HG03139 (cell line): ENCODE measurements at regions not wholly inside any gene's neighbourhood (a gene's known extent, or its start where the extent isn't known, plus 50 kb on each side); places are given as distances from the start of the nearest gene placed in this dataset.

Experiments
- ATAC-seq: cut with Tn5 transposase; IDR thresholded peaks from one replicate; pipeline ENCODE4 v1.9.1; 2021; ENCODE audit not compliant: unreplicated experiment

DNA sequence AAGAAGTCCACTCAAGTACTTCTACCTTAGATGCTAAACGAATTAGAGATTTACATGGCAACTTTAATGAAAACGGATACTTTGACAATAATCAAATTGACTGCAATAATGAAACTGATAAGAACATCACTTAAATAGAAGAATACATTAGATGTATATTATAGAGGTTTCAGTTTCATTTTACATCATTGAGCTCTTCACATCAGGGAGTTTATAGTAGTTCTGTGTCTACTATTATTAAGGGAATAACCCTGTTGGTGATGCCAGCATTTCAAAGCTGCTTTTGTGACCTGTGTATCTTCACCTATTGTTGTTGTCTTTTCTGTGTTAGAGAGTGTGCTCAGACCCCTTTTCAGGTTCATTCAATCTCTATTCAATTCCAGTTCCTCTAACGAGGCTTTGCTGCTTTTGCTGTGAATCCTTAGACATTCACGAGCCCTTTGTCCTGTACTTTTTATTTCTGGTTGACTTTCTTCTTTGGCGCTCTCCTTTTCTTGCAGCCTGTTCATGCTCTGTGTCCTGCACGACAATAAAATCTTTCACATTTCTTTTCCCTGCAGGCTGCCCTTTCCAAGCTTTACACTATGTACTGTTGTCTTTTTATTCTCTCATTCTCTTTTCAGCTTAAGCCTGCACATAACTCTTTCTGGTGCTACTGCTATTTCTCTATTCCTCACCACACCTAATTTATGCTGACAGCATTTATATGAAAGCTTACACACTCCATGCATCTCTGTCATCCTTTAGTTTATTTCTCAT lies 232.1 kb downstream of the CPE start:
- ATAC-seq: no peak

DNA sequence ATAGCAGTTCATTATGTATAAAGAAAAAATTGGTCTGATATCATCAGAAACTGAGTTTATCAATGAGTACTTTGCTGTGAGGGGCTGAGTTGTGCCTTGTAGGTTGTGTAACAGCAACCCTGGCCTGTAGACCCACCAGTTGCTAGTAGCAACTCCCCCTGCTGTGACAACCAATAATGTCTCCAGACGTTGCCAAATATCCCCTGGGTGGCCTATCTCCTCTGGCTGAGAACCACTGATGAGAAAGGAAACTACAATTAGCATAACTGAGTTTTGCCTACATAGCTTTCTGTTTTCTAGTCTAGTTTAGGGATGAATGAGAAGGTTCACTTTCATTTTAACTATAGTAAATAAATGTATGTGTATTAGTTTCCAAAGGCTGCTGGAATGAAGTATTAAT lies 234.1 kb downstream of the CPE start:
- peak; percentile 91 for ATAC-seq

DNA sequence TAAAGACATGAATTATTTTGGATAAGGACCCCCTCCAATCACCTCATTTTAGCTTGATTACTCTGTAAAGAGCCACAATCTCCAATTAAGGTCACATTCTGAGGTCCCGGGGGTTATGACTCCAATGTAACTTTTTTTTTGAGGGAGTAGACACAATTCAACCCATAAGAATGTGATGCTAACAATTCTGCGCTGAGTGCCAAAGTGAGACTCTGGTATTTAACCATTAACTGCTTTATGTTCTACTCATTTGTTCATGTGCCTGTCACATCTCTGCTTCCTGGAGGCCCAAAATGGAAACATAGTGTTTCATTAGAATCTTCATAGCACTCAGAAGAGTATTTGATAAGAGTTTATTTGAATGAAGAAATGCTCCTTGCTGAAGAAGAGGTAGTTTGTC lies 234.8 kb downstream of the CPE start:
- no peak for ATAC-seq

DNA sequence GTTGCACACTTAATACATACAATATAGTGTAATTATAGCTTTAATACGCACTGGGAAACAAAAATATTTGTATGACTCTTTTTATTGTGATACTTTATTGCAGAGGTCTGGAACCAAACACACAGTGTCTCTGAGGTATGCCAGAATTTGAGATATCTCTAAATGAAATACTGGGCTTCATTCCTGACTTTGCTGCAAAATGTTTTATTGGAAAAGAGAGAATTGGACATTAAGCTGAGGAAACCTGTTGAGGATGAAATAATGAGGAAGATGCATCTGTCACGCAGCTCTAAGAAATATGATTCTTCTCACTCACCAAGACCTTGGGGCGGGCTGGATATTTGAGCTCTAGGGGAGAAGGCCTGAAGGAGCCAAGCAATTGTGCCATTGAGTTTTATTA lies 242.1 kb downstream of the CPE start:
- no peak for ATAC-seq

DNA sequence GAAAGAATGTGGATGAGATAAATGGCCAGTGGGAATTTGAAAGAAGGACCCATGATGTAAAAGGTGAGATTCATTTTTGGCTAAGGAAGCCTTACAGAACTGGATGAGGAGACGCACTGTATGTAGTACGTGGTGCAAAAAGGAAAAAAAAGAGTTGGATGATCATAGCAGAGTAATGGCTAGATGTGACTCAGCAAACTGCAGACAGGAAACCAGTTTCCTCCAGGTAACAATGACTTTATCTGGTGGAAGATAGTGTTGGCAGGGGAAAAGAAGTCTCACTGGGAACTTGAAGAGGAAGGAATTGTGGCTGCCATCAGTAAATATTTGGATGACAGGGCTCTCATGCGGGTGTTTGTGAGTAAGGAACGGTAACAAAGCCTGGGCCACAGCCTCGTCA lies 243.2 kb downstream of the CPE start:
- ATAC-seq: no peak

DNA sequence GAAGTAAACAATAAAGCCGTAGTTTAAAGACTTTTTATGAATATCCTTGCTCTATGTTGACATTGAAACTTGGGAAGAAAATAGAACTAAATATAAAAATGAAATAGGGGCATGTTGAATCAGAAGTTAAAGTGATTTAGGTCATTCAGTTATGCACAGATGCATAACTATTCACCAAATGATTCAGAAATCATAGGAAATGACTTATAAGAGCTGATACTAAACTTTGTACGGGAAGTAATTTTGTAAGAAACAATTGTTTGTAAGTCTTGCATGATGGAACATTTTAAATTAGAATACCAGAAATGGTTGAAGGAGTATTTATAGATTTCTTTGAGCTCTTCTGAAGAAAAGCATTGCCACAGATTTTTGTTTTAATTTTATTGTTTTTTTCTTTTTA lies 246.5 kb downstream of the CPE start:
- no peak for ATAC-seq

DNA sequence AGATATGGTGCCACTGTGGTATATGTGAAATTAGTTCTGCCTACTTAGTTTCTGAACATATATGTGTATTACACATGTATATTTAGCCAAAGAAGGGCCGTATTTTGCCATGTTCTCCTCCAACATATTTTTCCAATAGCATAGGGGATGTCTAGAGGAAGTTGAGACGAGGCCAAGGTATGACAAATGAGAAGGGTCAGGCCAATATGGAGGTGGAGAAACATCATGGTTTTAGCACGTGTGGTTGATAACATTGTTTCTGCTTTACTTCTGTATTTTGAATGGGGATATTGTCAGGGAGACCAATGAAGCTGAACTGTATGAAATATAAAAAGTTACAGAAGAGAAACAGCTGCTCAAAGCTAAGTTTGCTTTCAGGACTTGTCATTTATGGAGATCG lies 246.7 kb upstream of the TLL1 start:
- ATAC-seq: no peak

DNA sequence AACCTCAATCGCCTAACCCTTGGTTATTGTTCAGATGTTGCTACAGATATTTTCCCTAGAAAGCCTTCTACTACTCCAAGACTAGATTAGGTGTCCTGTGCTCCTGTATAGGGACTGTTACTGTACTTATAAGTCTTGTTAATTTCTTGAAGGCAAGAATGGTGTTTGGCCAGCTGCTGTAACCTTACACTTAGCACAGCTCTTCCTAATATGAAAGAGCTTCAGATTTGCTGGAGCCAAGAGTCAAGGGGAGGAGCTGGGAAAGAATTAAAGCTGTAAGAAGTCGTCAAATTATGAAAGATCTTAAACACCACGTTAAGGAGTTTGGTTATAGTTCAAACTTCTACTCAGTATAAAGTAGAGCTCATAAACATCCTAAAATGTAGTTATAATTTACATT lies 245.9 kb upstream of the TLL1 start:
- no peak for ATAC-seq

DNA sequence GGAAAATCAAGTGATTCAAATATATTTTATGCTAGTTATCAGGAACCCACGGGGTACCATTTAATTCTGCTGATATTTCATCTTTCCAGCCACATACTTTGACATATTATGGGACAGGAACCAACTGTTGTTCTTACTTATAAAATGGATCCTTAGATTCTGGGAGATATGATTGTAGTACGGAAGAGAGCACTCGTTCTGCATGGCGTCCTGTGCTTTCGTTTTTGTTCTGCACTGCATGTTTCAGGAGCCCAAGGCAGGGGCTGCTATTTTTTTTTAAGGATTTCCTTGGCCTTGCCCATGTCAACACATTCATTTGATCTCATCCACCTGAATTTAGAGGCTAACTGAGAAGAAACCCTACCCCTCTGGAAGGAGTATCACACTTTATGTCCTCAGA lies 245.5 kb upstream of the TLL1 start:
- ATAC-seq: no peak

DNA sequence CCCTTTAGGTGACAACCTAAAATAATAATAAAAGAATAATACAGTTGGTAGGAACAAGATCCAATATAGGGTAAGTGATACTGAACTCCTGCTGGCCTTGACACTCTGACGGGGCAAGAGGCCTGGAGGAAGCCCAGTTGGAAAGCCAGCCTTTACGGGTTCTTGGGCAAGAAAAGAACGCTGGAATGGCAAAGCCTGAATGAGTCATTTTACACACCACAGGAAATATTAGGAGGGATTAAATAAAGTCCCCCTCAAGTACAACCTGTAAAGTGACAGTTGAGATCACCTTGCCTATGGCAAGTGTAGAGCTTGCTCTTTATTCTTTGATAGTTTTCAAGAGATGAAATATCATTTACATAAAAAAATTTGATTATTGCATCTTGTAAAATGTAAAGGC lies 244.5 kb upstream of the TLL1 start:
- no peak for ATAC-seq

DNA sequence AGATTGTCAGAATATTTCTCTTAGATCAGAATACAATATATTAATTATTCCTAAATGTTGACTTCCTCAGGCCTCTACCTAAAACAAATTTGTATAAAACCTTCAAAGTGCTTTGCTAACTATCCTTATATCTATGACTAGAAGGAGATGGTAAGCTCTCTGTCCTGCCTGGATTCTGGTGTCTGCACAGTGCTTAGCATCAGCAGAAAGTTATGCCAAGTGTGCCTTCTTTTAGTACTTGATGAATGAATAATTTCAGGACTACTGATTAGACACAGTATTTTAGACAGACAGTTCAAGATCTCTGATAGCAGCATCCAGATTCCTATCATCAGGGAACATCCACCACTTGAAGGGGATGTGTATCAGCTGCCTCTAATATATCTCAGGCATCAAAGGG lies 242.4 kb upstream of the TLL1 start:
- ATAC-seq: no peak

DNA sequence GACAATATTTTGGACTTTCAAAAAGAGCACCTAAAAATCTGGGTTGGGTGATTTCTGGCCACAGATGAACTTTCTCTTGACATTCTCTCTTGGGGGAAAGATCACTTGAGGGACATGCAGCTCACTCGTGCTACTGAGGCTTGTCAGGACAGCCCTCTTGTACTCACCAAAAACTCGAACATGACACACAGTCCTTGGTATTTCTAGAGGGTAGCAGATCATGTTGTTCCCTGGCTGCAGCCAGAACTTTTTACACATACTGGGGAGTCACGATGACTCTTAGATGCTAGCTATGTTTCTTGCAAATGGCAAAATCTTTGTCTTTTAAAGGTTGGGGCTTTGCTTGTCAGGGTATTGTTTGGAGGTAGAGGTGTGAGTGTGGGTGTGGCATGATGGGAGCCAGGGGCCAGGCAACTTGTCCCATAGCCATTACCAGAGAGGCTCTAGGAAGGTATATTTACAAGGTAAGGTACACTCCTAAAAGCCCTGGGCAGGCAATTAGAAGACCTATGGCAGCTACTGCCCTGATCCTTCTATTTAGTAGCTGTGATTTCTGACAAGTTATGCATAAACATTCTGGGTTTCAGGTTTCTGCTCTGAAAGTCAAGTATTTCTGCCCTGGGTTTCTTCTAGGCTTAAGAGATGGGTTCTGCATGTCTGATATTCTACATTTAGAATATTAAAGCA lies 241.7 kb upstream of the TLL1 start:
- ATAC-seq: no peak

DNA sequence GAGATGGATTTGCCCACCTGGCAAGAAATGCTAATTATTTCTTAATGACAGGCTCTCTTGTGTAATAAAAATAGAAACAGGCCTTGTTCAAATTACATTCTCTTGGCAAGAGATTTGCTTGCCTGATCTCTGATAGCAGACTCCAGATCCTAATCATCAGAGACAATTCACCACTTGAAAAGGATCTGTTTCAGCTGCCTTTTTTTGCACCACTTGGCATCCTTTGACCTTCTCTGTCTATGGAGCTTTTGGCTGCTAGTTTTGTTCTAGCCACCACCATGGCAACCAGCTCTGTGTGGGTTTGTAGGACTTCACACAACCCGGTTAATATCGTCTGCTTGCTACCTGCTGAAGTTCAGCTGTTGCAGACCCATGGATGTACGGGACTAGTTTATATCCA lies 241.1 kb upstream of the TLL1 start:
- no peak for ATAC-seq

DNA sequence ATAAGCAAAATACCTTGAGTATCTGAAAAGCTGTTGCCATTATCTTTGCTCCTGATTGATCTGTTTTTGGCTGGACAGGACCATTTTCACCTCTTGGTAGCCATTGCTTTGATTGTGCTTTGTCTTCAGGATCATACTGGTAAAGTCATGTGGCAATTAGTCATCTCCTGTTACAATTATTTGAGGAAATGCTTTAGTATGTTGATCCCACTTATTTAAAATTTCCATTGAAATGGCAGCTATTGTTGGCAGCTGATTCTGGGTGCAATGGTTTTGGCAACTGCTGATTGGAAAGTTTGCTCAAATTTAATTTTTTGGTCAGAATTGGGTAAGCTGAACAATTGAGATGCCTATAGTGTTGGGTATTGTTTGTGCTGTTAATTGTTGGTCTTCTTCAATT lies 238.3 kb upstream of the TLL1 start:
- no peak for ATAC-seq

DNA sequence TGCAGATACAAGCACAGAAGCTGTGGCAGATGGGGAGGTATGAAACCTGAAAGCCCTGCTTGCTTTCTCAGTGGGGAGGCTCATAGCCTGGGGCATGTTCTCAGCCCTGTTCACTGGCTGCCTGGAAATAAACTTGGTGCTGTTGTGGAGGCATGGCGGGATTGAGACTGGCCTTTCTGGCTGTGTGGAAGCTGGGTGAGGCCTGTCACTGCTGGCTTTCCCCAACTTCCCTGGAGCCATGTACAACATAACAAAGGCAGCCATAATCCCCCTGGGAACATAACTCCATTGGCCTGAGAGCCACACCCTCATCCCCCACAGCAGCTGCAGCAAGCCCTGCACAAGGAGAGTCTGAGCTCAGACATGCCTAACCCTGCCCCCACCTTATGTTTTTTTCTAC lies 237.7 kb upstream of the TLL1 start:
- ATAC-seq: no peak

DNA sequence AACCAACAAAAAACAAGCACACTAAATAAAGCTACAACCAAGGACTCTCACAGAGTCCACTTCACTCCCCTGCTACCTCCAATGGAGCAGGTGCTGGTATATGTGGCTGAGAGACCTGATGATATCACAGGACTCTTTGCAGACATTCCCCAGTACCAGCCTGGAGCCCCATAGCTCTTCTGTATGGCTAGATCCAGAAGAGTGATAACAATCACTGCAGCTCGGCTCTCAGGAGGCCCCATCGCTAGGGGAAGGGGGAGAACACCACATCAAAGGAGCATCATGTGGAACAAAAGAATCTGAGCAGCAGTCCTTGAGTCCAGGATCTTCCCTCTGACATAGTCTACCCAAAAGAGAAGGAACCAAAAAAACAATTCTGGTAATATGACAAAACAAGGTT lies 237.1 kb upstream of the TLL1 start:
- ATAC-seq: no peak

DNA sequence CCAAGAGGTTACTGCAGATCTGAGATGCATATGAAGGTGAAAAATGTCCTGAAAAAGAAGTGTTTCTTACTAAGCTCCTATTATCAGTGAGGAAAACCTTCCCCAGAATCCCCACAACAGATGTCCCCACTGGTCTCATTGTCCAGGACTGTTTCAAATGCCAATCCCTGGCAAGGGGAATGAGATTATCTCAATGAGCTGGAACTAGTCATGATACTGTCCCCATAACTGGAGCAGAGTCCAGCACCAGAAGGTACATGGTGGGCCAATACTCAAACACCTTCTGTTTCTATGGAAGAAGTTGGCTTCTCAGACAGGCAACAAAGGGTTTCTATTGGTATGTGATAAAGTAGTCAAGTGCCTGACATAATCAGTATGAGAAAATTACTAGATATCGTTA lies 221.1 kb upstream of the TLL1 start:
- no peak for ATAC-seq

DNA sequence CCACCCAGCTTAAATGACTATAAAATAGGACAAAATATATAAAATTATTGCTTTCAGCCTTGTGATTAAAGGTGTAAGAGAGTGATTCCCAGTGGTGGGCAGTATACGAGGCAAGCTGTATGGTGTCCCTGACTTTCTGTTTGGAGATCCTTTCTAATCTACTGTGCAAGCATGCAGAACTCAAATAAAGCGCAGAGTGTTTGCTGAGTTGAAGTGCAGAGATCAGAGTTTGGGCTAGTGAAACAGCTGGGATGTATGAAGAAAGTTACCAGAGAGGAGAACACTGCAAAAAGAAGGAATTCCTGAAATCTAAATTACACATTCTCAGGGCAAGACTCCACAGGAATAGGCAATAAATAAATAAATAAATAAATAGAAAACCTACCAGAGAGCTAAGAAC lies 218.5 kb upstream of the TLL1 start:
- ATAC-seq: no peak

DNA sequence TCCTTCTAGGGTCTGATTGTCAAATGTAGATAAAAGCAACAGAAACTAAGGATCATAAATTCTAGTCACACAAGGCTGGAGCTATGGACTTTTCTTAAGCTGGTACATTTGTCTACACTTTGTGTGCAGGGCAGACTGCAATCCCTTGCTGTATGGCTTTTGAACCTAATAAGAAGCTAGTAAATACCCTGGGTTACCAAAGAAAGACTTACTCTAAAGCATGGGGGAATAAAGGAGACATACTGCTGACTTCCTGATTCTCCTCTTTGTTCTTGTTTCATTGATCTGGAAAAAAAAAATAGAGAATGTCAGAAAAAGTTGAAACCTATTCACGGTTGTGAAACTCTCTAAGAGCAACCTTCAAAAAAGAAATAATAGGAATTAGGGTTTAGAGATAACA lies 216.6 kb upstream of the TLL1 start:
- ATAC-seq: no peak

DNA sequence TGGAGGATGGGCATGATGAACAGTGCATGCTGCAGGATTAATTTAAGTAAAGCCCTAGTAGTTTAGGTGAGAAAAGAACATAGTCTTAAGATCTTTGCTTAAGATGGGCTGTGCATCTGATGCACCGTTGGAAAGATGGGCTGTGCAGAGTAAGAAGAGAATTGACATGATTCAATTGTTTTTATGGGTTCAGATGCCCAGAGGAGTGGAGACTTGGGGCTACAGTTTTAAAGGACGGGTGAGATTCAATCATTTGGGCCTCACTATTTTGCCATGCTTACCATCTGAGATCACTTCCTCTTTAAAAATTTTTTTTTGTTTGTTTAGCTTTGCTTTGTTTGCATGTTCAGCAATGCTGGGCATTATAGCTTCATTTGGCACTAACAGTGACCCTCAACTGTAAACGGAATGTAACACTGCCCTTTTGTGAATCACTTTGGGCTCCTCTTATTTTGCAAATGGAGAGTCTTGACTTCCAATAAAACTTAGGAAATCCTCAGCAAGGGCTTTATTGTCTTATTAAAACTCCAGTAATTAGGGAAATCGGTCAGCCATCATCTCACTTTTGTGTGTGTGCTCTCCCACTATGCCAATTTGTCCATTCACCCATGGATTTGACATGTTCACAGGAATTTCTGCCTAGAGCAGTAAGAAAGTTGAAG lies 216.1 kb upstream of the TLL1 start:
- no peak for ATAC-seq

DNA sequence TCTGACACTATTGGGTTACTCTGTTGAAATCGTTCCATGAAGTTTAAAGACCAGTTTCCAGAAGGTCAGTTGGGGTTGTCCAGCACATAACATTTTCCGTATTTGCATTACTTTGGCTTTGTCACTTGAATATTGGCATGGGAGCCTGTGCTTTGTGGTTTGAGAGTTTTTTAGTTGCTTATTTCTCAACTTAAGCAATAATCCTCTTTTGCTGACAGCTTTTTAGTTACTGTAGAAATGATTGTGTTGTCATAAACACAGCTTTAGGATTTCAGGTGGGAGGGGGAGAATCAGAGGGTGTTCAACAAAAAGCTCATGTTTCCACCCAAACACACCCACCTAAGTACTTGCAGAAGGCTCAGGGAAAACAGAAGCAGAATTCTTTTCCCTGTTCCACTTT lies 210.7 kb upstream of the TLL1 start:
- no peak for ATAC-seq

DNA sequence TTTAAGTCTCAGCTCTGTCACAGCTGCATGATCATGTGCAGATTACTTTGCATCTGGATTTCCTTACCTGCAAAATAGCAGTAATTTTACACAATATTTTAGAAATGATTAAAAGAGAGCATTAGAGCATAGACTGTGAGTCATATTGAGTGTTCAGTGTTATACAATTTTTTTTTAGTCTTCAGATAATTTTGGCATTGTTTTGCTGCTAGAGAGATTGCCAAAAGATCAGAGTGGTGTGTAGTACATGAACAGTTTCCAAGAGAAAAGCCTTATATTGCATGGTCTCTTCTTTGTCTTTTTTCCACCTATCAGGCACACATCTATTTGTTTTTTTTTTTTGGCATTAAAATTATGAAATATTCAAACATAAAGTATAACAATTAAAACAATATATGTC lies 209.6 kb upstream of the TLL1 start:
- no peak for ATAC-seq
